CD4-positive, alpha-beta T cell (primary cell): ENCODE measurements at regions not wholly inside any gene's neighbourhood (a gene's known extent, or its start where the extent isn't known, plus 50 kb on each side); places are given as distances from the start of the nearest gene placed in this dataset.

ENCODE experiments used
- ATAC-seq: fragments of 200-7000 bp; cut with Tn5 transposase; one replicate; pipeline ENCODE4 v1.10.0; 2022; ENCODE audit warnings: mild to moderate bottlenecking; ENCODE audit not compliant: poor library complexity
- CTCF ChIA-PET: fragments of 350-600 bp; sonication (Branson Sonifier 250); formaldehyde crosslinking; loops from one replicate; lab custom pipeline; 2021; ENCODE audit warnings: antibody characterized with exemption, inconsistent platforms; lab: Charles Lee
- POLR2A ChIA-PET: fragments of 350-600 bp; sonication (Branson Sonifier 250); formaldehyde crosslinking; loops from one replicate; lab custom pipeline; 2021; ENCODE audit warnings: antibody characterized with exemption, inconsistent platforms; lab: Charles Lee
- DNase-seq, 14 experiments: peaks; one replicate each; pipeline ENCODE4 v3.0.0-alpha.2; 2013 to 2020; ENCODE audit warnings: mixed read lengths in 2 of 14
- H3K27ac ChIP-seq, 2 donors: one replicate each; pipeline versions ENCODE4 v1.5.1 to v1.7.0; 2013; ENCODE audit warnings: low read length in 2 of 2, low read depth in 1 of 2, mild to moderate bottlenecking in 1 of 2
- H3K27me3 ChIP-seq, 2 experiments: 1 replicate in 1 of 2; 2 replicates in 1 of 2; pipeline versions ENCODE4 v1.6.1 to v1.7.0; 2013; ENCODE audit warnings: low read length in 2 of 2, control low read depth in 1 of 2, mild to moderate bottlenecking in 1 of 2, moderate library complexity in 1 of 2; ENCODE audit not compliant: insufficient read depth in 2 of 2, control insufficient read depth in 1 of 2
- H3K36me3 ChIP-seq: one replicate; pipeline ENCODE4 v1.6.1; 2013; ENCODE audit warnings: low read length, control low read depth; ENCODE audit not compliant: insufficient read depth
- H3K4me1 ChIP-seq: one replicate; pipeline ENCODE4 v1.6.1; 2013; ENCODE audit warnings: low read length, control low read depth; ENCODE audit not compliant: insufficient read depth
- H3K4me3 ChIP-seq: one replicate; pipeline ENCODE4 v1.5.1; 2013; ENCODE audit warnings: mild to moderate bottlenecking, low read length, moderate library complexity
- H3K9me3 ChIP-seq, 2 experiments: 1 replicate in 1 of 2; 2 replicates in 1 of 2; pipeline versions ENCODE4 v1.6.1 to v1.7.0; 2013; ENCODE audit warnings: low read length in 2 of 2, mild to moderate bottlenecking in 2 of 2, control low read depth in 1 of 2, moderate library complexity in 1 of 2; ENCODE audit not compliant: control insufficient read depth in 1 of 2, insufficient read depth in 1 of 2
- H3K27ac Mint-ChIP-seq: one replicate; pipeline ENCODE4 v1.8.0; 2020; ENCODE audit warnings: mixed read lengths
- H3K27me3 Mint-ChIP-seq: one replicate; pipeline ENCODE4 v1.8.0; 2021; ENCODE audit warnings: mixed read lengths
- H3K36me3 Mint-ChIP-seq: one replicate; pipeline ENCODE4 v1.8.0; 2021; ENCODE audit warnings: low read depth, mixed read lengths
- H3K4me1 Mint-ChIP-seq: one replicate; pipeline ENCODE4 v1.8.0; 2021; ENCODE audit warnings: low read depth, mixed read lengths
- H3K4me3 Mint-ChIP-seq: one replicate; pipeline ENCODE4 v1.8.0; 2020; ENCODE audit warnings: mild to moderate bottlenecking, mixed read lengths
- H3K9me3 Mint-ChIP-seq: one replicate; pipeline ENCODE4 v1.8.0; 2020; ENCODE audit warnings: mixed read lengths
- intact Hi-C, 2 experiments: fragments of 100-400 bp; cut with DNase I in 1 of 2; cut with micrococcal nuclease in 1 of 2; formaldehyde crosslinking; loops; one replicate each; pipeline versions ENCODE4 v1.15.1 to v1.9.0; 2023 to 2025; cut with DNase I, micrococcal nuclease
- TF ChIP-seq, protein P1 (sequence below): fragments of 200-600 bp; IDR thresholded peaks from one replicate; pipeline ENCODE4 v1.8.0; 2022; ENCODE audit warnings: antibody characterized with exemption, mild to moderate bottlenecking

GRCh38 chr2:78779761-78780160 lies 245.7 kb upstream of the REG3G start:
- no peak overlapping the region for H3K4me3 Mint-ChIP-seq
- H3K9me3 ChIP-seq = peaks cover 5 to 17% of the 10 kb centered on the region in 2 experiments
- no peaks in the 10 kb centered on the region for H3K36me3 Mint-ChIP-seq
- no peak overlapping the region for H3K4me3 ChIP-seq
- intact Hi-C loops = no loop called here
- H3K4me1 ChIP-seq = no peaks in the 10 kb centered on the region
- no peaks in the 10 kb centered on the region for H3K27me3 Mint-ChIP-seq
- ChIA-PET CTCF (no interaction called here), POLR2A (no interaction called here)
- no peak for ATAC-seq
- H3K4me1 Mint-ChIP-seq = no peaks in the 10 kb centered on the region
- TF ChIP-seq, protein P1, sequence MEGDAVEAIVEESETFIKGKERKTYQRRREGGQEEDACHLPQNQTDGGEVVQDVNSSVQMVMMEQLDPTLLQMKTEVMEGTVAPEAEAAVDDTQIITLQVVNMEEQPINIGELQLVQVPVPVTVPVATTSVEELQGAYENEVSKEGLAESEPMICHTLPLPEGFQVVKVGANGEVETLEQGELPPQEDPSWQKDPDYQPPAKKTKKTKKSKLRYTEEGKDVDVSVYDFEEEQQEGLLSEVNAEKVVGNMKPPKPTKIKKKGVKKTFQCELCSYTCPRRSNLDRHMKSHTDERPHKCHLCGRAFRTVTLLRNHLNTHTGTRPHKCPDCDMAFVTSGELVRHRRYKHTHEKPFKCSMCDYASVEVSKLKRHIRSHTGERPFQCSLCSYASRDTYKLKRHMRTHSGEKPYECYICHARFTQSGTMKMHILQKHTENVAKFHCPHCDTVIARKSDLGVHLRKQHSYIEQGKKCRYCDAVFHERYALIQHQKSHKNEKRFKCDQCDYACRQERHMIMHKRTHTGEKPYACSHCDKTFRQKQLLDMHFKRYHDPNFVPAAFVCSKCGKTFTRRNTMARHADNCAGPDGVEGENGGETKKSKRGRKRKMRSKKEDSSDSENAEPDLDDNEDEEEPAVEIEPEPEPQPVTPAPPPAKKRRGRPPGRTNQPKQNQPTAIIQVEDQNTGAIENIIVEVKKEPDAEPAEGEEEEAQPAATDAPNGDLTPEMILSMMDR = no peak
- H3K27ac ChIP-seq = no peak overlapping the region
- H3K27me3 ChIP-seq = no peaks in the 10 kb centered on the region
- no peak for DNase-seq
- H3K36me3 ChIP-seq = no peaks in the 10 kb centered on the region
- H3K27ac Mint-ChIP-seq = no peak overlapping the region
- H3K9me3 Mint-ChIP-seq = peaks cover 16% of the 10 kb centered on the region

- H3K36me3 Mint-ChIP-seq = no peaks in the 10 kb centered on the region
- CTCF ChIA-PET = no interaction called here
- Histone ChIP-seq H3K9me3 (peaks cover 5 to 17% of the 10 kb centered on the region in 2 experiments), H3K27ac (no peak overlapping the region), H3K4me3 (no peak overlapping the region), H3K4me1 (no peaks in the 10 kb centered on the region), H3K36me3 (no peaks in the 10 kb centered on the region), H3K27me3 (no peaks in the 10 kb centered on the region)
- TF ChIP-seq, protein P1 = no peak
- H3K4me3 Mint-ChIP-seq = no peak overlapping the region
- H3K27ac Mint-ChIP-seq = no peak overlapping the region
- ATAC-seq = no peak
- POLR2A ChIA-PET = no interaction called here
- no peaks in the 10 kb centered on the region for H3K4me1 Mint-ChIP-seq
- H3K9me3 Mint-ChIP-seq = peaks cover 13% of the 10 kb centered on the region
- no peak for DNase-seq
- intact Hi-C loops = no loop called here
- no peaks in the 10 kb centered on the region for H3K27me3 Mint-ChIP-seq
These were observed 245.2 kb upstream of the REG3G start for GRCh38 chr2:78780256-78780655.

DNA sequence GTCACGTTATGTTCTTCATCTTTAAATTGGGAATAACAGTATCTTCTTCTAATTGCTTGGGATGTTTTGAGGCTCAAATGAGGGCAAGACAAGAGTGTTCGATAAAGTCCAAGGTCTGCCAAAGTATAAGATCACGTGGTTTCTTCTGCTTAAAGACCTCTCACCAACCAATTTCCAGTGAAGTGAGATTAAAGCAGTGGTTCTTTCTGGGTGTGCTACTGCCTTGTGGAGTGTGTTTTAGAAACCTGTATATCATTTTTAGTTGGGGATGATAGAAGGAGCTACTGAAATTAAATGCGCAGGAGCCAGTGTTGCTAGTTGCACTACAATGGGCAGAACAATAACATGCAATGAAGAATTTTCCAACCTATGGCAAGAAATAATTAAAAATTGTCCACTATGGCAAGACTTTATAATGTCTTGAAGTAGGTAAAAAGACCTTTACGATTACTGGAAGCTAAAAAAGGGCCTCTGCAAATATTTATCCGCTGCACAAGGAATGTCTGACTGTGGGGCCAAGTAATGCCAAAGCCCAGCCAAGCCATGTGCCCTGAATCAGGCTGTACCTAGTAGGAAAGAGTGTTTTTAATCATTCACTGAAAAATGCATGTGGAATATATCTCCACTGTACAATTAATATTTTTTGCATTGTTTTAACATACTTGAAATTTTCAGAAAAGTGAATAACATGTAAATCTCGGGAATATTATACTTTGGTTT lies 244.5 kb upstream of the REG3G start:
- Mint-ChIP-seq H3K9me3 (peaks cover 12% of the 10 kb centered on the region), H3K4me3 (no peak overlapping the region), H3K4me1 (no peaks in the 10 kb centered on the region), H3K27ac (no peak overlapping the region), H3K36me3 (no peaks in the 10 kb centered on the region), H3K27me3 (no peaks in the 10 kb centered on the region)
- ChIA-PET CTCF (no interaction called here), POLR2A (no interaction called here)
- H3K36me3 ChIP-seq = no peaks in the 10 kb centered on the region
- DNase-seq (no peak), ATAC-seq (no peak)
- peaks cover 5 to 17% of the 10 kb centered on the region in 2 experiments for H3K9me3 ChIP-seq
- H3K4me1 ChIP-seq = no peaks in the 10 kb centered on the region
- H3K27me3 ChIP-seq = no peaks in the 10 kb centered on the region
- TF ChIP-seq, protein P1 = no peak
- no peak overlapping the region for H3K4me3 ChIP-seq
- intact Hi-C loops = no loop called here
- no peak overlapping the region for H3K27ac ChIP-seq
